ENCODE measurements at regions not wholly inside any gene's neighbourhood (a gene's known extent, or its start where the extent isn't known, plus 50 kb on each side); places are given as distances from the start of the nearest gene placed in this dataset.

DNA sequence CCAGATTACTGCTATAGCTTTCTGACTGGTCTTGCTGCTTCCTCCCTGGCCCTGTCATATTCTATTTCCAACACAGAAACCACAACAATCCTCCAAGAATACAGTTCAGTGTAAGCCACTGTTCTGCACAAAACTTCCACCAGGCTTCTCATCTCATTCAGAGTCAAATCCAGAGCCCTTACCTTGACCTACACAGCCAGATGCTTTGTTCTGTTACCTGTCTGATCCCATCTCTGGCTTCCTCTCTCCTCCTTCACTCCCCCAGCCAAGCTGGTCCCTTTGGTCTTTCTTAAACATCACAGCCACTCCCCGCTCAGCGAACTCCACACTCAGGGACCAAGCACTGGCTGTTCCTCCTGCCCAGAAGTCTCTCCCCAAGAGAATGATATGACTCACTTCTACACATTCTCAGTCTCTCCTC, 84.8 kb upstream of the BMP2K start:
- ChIA-PET CTCF (no interaction called here), POLR2A (no interaction called here)
- H3K4me3 Mint-ChIP-seq = no peak overlapping the region
- no peak overlapping the region for H3K27ac Mint-ChIP-seq
- H3K9me3 Mint-ChIP-seq = no peaks in the 10 kb centered on the region
- no peaks in the 10 kb centered on the region for H3K36me3 Mint-ChIP-seq
- ATAC-seq (no peak), DNase-seq (ENCODE audit: low spot score) (no peak)
- H3K4me1 Mint-ChIP-seq = no peaks in the 10 kb centered on the region
- no peaks in the 10 kb centered on the region for H3K27me3 Mint-ChIP-seq (ENCODE audit: low read depth)
- TF ChIP-seq, protein P1, sequence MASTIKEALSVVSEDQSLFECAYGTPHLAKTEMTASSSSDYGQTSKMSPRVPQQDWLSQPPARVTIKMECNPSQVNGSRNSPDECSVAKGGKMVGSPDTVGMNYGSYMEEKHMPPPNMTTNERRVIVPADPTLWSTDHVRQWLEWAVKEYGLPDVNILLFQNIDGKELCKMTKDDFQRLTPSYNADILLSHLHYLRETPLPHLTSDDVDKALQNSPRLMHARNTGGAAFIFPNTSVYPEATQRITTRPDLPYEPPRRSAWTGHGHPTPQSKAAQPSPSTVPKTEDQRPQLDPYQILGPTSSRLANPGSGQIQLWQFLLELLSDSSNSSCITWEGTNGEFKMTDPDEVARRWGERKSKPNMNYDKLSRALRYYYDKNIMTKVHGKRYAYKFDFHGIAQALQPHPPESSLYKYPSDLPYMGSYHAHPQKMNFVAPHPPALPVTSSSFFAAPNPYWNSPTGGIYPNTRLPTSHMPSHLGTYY (CRISPR knock-in tag; IDR thresholded peaks at IDR 0.05) = no peak
- TF ChIP-seq, protein P2, sequence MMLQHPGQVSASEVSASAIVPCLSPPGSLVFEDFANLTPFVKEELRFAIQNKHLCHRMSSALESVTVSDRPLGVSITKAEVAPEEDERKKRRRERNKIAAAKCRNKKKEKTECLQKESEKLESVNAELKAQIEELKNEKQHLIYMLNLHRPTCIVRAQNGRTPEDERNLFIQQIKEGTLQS (CRISPR knock-in tag; conservative IDR thresholded peaks at IDR 0.05) = no peak
- TF ChIP-seq, protein P3, sequence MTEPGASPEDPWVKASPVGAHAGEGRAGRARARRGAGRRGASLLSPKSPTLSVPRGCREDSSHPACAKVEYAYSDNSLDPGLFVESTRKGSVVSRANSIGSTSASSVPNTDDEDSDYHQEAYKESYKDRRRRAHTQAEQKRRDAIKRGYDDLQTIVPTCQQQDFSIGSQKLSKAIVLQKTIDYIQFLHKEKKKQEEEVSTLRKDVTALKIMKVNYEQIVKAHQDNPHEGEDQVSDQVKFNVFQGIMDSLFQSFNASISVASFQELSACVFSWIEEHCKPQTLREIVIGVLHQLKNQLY (CRISPR knock-in tag; IDR thresholded peaks at IDR 0.05) = no peak
- no peak for TF ChIP-seq OVOL2 (CRISPR knock-in tag; IDR thresholded peaks at IDR 0.05; ENCODE audit: borderline replicate concordance)
- no peak for TF ChIP-seq GTF2I (CRISPR knock-in tag; conservative IDR thresholded peaks at IDR 0.05)
- no peak for TF ChIP-seq RORB (CRISPR knock-in tag; IDR thresholded peaks at IDR 0.05)
- TF ChIP-seq, protein P4, sequence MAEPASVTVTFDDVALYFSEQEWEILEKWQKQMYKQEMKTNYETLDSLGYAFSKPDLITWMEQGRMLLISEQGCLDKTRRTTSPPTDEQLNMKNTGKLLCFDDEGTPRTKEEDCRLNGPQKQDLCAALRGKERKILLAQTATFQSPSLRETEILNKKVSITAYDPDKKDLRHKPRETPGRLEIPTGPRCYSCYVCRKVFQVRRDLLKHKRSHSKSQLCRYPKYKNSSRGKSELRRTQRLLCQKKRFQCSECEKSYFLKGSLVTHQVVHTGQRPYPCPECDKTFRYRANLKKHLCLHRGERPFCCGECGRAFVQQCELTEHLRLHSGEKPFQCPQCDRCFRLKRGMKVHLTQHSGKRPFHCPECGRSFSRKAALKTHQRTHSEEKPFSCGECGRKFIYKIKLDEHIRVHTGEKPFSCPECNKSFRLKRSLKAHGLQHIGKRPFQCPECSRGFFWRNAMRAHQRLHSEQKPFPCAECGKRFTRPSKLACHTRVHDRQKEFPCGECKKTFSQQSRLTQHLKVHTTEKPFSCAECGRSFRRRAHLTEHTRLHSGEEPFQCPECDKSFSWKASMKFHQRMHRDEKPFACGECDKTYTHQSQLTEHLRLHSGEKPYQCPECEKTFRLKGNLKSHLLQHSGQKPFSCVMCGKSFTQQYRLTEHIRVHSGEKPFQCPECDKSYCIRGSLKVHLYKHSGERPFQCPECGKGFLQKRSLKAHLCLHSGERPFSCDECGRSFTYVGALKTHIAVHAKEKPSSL (CRISPR knock-in tag; conservative IDR thresholded peaks at IDR 0.05) = no peak
- no peak for TF ChIP-seq JAZF1 (CRISPR knock-in tag; IDR thresholded peaks at IDR 0.05)
- TF ChIP-seq ZNF263 (CRISPR knock-in tag; IDR thresholded peaks at IDR 0.05; ENCODE audit: low read depth) = no peak
- TF ChIP-seq HMGA2 (CRISPR knock-in tag; IDR thresholded peaks at IDR 0.05) = no peak
- no peak for TF ChIP-seq NR3C1 (CRISPR knock-in tag; conservative IDR thresholded peaks at IDR 0.05; ENCODE audit: low read depth)
- TF ChIP-seq, protein P5, sequence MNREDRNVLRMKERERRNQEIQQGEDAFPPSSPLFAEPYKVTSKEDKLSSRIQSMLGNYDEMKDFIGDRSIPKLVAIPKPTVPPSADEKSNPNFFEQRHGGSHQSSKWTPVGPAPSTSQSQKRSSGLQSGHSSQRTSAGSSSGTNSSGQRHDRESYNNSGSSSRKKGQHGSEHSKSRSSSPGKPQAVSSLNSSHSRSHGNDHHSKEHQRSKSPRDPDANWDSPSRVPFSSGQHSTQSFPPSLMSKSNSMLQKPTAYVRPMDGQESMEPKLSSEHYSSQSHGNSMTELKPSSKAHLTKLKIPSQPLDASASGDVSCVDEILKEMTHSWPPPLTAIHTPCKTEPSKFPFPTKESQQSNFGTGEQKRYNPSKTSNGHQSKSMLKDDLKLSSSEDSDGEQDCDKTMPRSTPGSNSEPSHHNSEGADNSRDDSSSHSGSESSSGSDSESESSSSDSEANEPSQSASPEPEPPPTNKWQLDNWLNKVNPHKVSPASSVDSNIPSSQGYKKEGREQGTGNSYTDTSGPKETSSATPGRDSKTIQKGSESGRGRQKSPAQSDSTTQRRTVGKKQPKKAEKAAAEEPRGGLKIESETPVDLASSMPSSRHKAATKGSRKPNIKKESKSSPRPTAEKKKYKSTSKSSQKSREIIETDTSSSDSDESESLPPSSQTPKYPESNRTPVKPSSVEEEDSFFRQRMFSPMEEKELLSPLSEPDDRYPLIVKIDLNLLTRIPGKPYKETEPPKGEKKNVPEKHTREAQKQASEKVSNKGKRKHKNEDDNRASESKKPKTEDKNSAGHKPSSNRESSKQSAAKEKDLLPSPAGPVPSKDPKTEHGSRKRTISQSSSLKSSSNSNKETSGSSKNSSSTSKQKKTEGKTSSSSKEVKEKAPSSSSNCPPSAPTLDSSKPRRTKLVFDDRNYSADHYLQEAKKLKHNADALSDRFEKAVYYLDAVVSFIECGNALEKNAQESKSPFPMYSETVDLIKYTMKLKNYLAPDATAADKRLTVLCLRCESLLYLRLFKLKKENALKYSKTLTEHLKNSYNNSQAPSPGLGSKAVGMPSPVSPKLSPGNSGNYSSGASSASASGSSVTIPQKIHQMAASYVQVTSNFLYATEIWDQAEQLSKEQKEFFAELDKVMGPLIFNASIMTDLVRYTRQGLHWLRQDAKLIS (CRISPR knock-in tag; IDR thresholded peaks at IDR 0.05; ENCODE audit: borderline replicate concordance) = no peak
- TF ChIP-seq NR2C2 (CRISPR knock-in tag; IDR thresholded peaks at IDR 0.05) = no peak

DNA sequence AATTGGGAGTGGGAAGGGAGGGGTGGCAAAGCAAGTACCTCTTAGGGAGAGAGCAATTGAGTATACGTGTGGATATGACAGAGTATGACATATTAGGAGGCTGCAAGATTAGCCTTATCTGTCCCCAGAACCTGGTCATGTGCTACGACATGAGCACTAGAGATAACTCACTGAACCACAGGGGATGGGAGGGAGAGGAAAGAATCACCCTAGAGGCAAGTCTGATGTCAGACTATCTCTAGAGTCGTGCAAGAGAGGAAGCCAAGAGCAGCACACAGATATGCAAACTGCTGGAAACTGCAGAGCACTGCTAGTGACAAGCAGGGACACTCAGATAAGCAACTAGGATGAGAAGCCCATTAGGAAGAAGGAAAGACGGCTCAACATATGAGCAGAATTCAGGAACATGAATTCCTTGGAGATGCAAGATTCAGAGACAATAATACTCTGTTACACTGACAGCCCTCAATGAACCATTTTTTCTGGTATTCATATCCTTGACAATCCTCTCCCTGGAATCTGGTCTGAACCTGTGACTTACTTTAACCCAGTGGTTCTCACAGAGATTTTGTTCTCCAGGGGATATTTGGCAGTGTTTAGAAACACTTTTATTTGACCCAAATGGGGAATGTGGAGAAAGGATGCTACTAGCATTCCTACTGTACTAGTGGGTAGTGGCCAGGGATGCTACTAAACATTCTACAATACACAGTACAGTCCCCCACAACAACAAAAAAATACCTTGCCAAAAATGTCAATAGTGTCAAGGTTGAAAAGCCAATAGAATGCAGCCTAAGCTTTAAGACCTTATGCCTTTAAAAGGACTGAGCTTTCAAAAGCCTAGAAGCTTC, 84.0 kb upstream of the BMP2K start:
- Mint-ChIP-seq H3K4me1 (no peaks in the 10 kb centered on the region), H3K4me3 (no peak overlapping the region), H3K9me3 (no peaks in the 10 kb centered on the region), H3K36me3 (no peaks in the 10 kb centered on the region), H3K27ac (no peak overlapping the region), H3K27me3 (ENCODE audit: low read depth) (no peaks in the 10 kb centered on the region)
- ChIA-PET POLR2A (no interaction called here), CTCF (no interaction called here)
- ATAC-seq (no peak; the same call in 1 of the 2 replicates), DNase-seq (ENCODE audit: low spot score) (no peak)
- TF ChIP-seq TEAD4 (CRISPR knock-in tag; IDR thresholded peaks at IDR 0.05) (no peak), SMAD4 (CRISPR knock-in tag; IDR thresholded peaks at IDR 0.05) (no peak), ZNF219 (CRISPR knock-in tag; IDR thresholded peaks at IDR 0.05; ENCODE audit: borderline replicate concordance) (no peak), JUN (CRISPR knock-in tag; IDR thresholded peaks at IDR 0.05) (no peak), ESRRA (CRISPR knock-in tag; IDR thresholded peaks at IDR 0.05; ENCODE audit: borderline replicate concordance) (no peak), RELA (CRISPR knock-in tag; IDR thresholded peaks at IDR 0.05; ENCODE audit: borderline replicate concordance) (no peak), CBFB (CRISPR knock-in tag; IDR thresholded peaks at IDR 0.05; ENCODE audit: low read depth) (no peak), HMGA2 (CRISPR knock-in tag; IDR thresholded peaks at IDR 0.05) (no peak), ZNF317 (CRISPR knock-in tag; IDR thresholded peaks at IDR 0.05; ENCODE audit: borderline replicate concordance, low read depth) (no peak), NR2C2 (CRISPR knock-in tag; IDR thresholded peaks at IDR 0.05) (no peak), FOXP1 (CRISPR knock-in tag; IDR thresholded peaks at IDR 0.05; ENCODE audit: borderline replicate concordance) (no peak)
- TF ChIP-seq, protein P6, sequence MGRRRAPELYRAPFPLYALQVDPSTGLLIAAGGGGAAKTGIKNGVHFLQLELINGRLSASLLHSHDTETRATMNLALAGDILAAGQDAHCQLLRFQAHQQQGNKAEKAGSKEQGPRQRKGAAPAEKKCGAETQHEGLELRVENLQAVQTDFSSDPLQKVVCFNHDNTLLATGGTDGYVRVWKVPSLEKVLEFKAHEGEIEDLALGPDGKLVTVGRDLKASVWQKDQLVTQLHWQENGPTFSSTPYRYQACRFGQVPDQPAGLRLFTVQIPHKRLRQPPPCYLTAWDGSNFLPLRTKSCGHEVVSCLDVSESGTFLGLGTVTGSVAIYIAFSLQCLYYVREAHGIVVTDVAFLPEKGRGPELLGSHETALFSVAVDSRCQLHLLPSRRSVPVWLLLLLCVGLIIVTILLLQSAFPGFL (CRISPR knock-in tag; IDR thresholded peaks at IDR 0.05; ENCODE audit: borderline replicate concordance) = no peak
- TF ChIP-seq, protein P7, sequence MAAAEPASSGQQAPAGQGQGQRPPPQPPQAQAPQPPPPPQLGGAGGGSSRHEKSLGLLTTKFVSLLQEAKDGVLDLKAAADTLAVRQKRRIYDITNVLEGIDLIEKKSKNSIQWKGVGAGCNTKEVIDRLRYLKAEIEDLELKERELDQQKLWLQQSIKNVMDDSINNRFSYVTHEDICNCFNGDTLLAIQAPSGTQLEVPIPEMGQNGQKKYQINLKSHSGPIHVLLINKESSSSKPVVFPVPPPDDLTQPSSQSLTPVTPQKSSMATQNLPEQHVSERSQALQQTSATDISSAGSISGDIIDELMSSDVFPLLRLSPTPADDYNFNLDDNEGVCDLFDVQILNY (CRISPR knock-in tag; IDR thresholded peaks at IDR 0.05) = no peak

Data from WTC11 (cell line).